Urinary bladder (tissue), 3 donors: ENCODE measurements at regions not wholly inside any gene's neighbourhood (a gene's known extent, or its start where the extent isn't known, plus 50 kb on each side); places are given as distances from the start of the nearest gene placed in this dataset.

Experiments used
- DNase-seq: peaks from one replicate; pipeline ENCODE4 v3.0.0-alpha.2; 2015; ENCODE audit errors: extremely low spot score
- H3K27ac ChIP-seq: one replicate; pipeline ENCODE4 v1.5.1; 2013; ENCODE audit warnings: low read depth, mild to moderate bottlenecking, moderate library complexity
- H3K36me3 ChIP-seq: one replicate; pipeline ENCODE4 v1.6.1; 2013; ENCODE audit warnings: mild to moderate bottlenecking, moderate library complexity; ENCODE audit not compliant: insufficient read depth
- H3K4me1 ChIP-seq: one replicate; pipeline ENCODE4 v1.6.1; 2013; ENCODE audit warnings: mild to moderate bottlenecking, moderate library complexity; ENCODE audit not compliant: insufficient read depth
- H3K4me3 ChIP-seq: one replicate; pipeline ENCODE4 v1.5.1; 2013; ENCODE audit warnings: low read depth, low read length
- WGBS: extraction: QIAGEN DNeasy Blood & Tissue Kit; methylation state at CpG from one replicate; pipeline ENCODE4 v1.1.7; 2013; 5-methylcytosine and 5-hydroxymethylcytosine counted together
- donor health status: healthy with polysubstance abuse.
- donor health status: healthy.

- no peak for DNase-seq
- Histone ChIP-seq H3K4me1 (no peaks in the 10 kb centered on the region), H3K27ac (no peak overlapping the region), H3K36me3 (no peaks in the 10 kb centered on the region), H3K4me3 (no peak overlapping the region)
- 89% methylated on average over 6 of the region's 6 CpGs for WGBS
Observed at GRCh38 chr4:15215109-15215508, 212.7 kb upstream of the C1QTNF7 start.

- no peaks in the 10 kb centered on the region for H3K36me3 ChIP-seq
- no peak for DNase-seq
- no peaks in the 10 kb centered on the region for H3K4me1 ChIP-seq
- 96% methylated on average over 3 of the region's 3 CpGs for WGBS
- H3K4me3 ChIP-seq = no peak overlapping the region
- no peak overlapping the region for H3K27ac ChIP-seq
Observed at GRCh38 chr4:15226203-15226602, 201.6 kb upstream of the C1QTNF7 start.

GRCh38 chr4:15231265-15232091 is 196.4 kb upstream of the C1QTNF7 start:
- Histone ChIP-seq H3K27ac (no peak overlapping the region), H3K4me1 (no peaks in the 10 kb centered on the region), H3K36me3 (no peaks in the 10 kb centered on the region), H3K4me3 (no peak overlapping the region)
- WGBS = 54% methylated on average over 8 of the region's 8 CpGs
- DNase-seq = peak; percentile 67

- H3K4me3 ChIP-seq = no peak overlapping the region
- no peak for DNase-seq
- no peaks in the 10 kb centered on the region for H3K36me3 ChIP-seq
- no peak overlapping the region for H3K27ac ChIP-seq
- H3K4me1 ChIP-seq = no peaks in the 10 kb centered on the region
- WGBS = 55% methylated on average over 10 of the region's 10 CpGs
Observed at GRCh38 chr4:15232366-15233263, 195.2 kb upstream of the C1QTNF7 start.

GRCh38 chr4:15233264-15233597 is 194.6 kb upstream of the C1QTNF7 start:
- H3K4me1 ChIP-seq = no peaks in the 10 kb centered on the region

GRCh38 chr4:15233626-15234025 is 194.2 kb upstream of the C1QTNF7 start:
- DNase-seq = no peak
- H3K4me3 ChIP-seq = no peak overlapping the region
- no peaks in the 10 kb centered on the region for H3K4me1 ChIP-seq
- no peak overlapping the region for H3K27ac ChIP-seq
- 55% methylated on average over 5 of the region's 5 CpGs for WGBS
- H3K36me3 ChIP-seq = no peaks in the 10 kb centered on the region

More at GRCh38 chr4:15233264-15233597, 194.6 kb upstream of the C1QTNF7 start:
- 44% methylated on average over 4 of the region's 4 CpGs for WGBS
- H3K36me3 ChIP-seq = no peaks in the 10 kb centered on the region
- no peak for DNase-seq
- no peak overlapping the region for H3K27ac ChIP-seq
- no peak overlapping the region for H3K4me3 ChIP-seq

GRCh38 chr4:15234116-15234855 is 193.5 kb upstream of the C1QTNF7 start:
- H3K27ac ChIP-seq = peak overlapping the region; percentile 3
- no peaks in the 10 kb centered on the region for H3K4me1 ChIP-seq
- H3K4me3 ChIP-seq = no peak overlapping the region
- DNase-seq = no peak
- no peaks in the 10 kb centered on the region for H3K36me3 ChIP-seq
- 50% methylated on average over 7 of the region's 7 CpGs for WGBS

- Histone ChIP-seq H3K4me3 (no peak overlapping the region), H3K36me3 (no peaks in the 10 kb centered on the region), H3K4me1 (no peaks in the 10 kb centered on the region), H3K27ac (peak overlapping the region; percentile 76)
- DNase-seq = no peak
- WGBS = 38% methylated on average over 2 of the region's 2 CpGs
Observed at GRCh38 chr4:15234856-15235126, 193.0 kb upstream of the C1QTNF7 start.

- Histone ChIP-seq H3K36me3 (no peaks in the 10 kb centered on the region), H3K27ac (peak overlapping the region; percentile 76), H3K4me1 (no peaks in the 10 kb centered on the region), H3K4me3 (no peak overlapping the region)
- 48% methylated on average over 2 of the region's 2 CpGs for WGBS
- no peak for DNase-seq
Observed at GRCh38 chr4:15235135-15235534, 192.7 kb upstream of the C1QTNF7 start.

GRCh38 chr4:15237648-15238230 is 190.1 kb upstream of the C1QTNF7 start:
- no peaks in the 10 kb centered on the region for H3K36me3 ChIP-seq
- no peaks in the 10 kb centered on the region for H3K4me1 ChIP-seq
- H3K27ac ChIP-seq = no peak overlapping the region
- no peak overlapping the region for H3K4me3 ChIP-seq
- DNase-seq = no peak
- 78% methylated on average over 3 of the region's 3 CpGs for WGBS

GRCh38 chr4:15238720-15239119 is 189.1 kb upstream of the C1QTNF7 start:
- Histone ChIP-seq H3K27ac (no peak overlapping the region), H3K36me3 (no peaks in the 10 kb centered on the region), H3K4me3 (no peak overlapping the region), H3K4me1 (no peaks in the 10 kb centered on the region)
- no peak for DNase-seq
- 27% methylated on average over 3 of the region's 3 CpGs for WGBS

GRCh38 chr4:15239866-15240265 is 188.0 kb upstream of the C1QTNF7 start:
- no peak for DNase-seq
- Histone ChIP-seq H3K27ac (no peak overlapping the region), H3K4me3 (no peak overlapping the region), H3K36me3 (no peaks in the 10 kb centered on the region), H3K4me1 (no peaks in the 10 kb centered on the region)
- WGBS = 28% methylated on average over 4 of the region's 4 CpGs

GRCh38 chr4:15240764-15241163 is 187.1 kb upstream of the C1QTNF7 start:
- DNase-seq = no peak

More at GRCh38 chr4:15240764-15241163, 187.1 kb upstream of the C1QTNF7 start:
- Histone ChIP-seq H3K4me1 (no peaks in the 10 kb centered on the region), H3K36me3 (no peaks in the 10 kb centered on the region), H3K4me3 (no peak overlapping the region), H3K27ac (no peak overlapping the region)
- 58% methylated on average over 3 of the region's 3 CpGs for WGBS
